Endometrial microvascular endothelial cells (primary cell): ENCODE measurements at regions not wholly inside any gene's neighbourhood (a gene's known extent, or its start where the extent isn't known, plus 50 kb on each side); places are given as distances from the start of the nearest gene placed in this dataset.
"Not testable (repeated sequence)": the region's sequence is repeated elsewhere in the genome, so short reads cannot be mapped to it uniquely, and the experiment has no call there.

Experiments
- in situ Hi-C: cut with HindIII; loops from 2 replicates; pipeline ENCODE4 v1.10.0; 2017; ENCODE audit warnings: low sequenced_read_pairs, low pct_unique_long_range_greater_than_20kb; ENCODE audit errors: inconsistent ontology term

DNA sequence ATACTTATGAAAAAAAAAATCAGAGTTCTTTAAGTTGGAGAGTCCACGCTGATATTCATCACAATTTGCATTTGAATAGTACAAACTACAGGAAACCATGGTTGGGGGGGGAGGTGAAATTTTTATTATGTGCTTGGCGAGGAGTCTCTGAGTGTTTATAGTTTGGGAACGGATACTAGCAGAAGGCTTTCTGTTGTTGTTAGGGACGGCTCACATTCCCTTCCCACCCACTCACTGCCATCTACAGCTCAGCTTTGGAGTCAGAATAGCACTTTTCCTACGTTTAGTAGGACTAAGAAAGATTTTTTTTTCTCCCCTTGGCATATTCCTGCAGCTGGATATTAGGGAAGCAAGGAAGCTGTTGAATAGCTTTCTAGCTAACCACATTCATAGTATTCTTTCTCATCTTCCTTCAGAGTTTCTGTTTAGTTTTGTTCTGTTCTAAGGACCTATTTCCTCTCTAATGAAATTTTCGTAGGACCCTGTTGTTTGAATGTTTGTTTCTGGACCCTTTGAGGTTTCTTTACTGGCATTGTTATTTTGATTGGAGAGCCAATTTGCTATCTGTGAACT lies 235.1 kb upstream of the ZNF217 start:
- in situ Hi-C loops: loop anchor here (25.0 kb wide), 1 partner anchor 141 kb away; no protein-coding TSS in a partner anchor

DNA sequence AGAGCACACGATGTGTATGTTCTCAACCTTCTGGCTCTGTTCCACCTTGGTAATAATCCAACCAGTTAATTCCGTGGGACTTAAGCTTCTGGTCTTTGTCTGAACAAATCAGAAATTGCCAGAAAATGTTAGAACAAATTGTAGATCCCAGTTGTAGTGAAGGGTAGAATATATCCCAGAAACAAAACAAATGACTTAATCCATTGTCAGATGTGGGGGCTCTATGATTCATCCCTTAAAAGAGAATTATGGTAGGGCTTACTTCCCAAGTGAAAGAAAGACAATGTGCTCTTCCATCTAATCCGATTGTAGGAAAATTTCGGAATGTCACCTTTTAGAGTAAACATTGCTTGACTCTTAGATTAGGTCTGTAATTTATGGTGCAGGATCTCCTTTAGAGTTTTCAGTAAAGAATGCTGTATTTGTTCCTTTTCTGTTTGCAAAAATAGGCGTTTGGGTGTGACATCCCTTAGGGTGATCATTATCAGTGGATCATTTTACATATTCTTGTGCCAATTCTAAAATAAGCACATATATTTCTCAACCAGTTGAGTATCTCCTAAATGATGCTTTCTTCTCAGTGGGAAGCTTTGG lies 234.5 kb upstream of the ZNF217 start:
- in situ Hi-C loops: loop anchor here (25.0 kb wide), 1 partner anchor 141 kb away; no protein-coding TSS in a partner anchor

DNA sequence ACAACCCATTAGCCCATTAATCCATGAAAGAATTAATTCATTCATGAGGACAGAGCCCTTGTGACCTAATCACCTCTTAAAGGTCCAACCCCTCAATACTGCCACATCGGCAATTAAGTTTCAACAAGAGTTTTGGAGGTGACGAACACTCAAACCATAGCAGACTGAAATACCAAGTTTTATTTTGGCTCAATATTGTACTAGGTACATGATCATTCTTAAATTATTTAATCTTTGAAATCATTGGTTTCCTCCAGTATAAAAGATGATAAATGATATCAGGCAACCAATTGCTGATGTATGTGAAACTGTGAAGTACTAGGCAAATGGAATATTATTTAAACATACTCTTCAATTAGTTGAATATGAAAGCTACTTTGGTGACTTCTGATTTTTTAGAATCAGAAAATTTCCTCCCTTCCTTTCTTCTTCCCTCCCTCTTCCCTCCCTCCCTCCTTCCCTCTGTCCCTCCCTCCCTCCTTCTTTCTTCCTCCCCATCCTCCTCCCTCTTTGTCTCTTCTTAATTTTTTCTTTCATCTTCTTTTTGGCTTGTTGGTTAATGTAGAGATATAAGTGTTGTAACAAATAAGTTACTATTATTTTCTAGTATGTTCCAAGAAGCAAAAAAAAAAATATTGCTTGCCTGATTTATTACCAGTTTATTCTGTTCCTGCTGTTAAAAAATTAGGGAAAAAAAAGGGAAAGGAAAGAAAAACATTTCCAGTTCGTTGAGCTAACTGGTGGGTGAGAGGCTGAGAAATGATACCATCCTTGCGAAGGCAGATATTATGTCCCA lies 233.9 kb upstream of the ZNF217 start:
- in situ Hi-C loops: loop anchor here (25.0 kb wide), 1 partner anchor 140 kb away; no protein-coding TSS in a partner anchor

DNA sequence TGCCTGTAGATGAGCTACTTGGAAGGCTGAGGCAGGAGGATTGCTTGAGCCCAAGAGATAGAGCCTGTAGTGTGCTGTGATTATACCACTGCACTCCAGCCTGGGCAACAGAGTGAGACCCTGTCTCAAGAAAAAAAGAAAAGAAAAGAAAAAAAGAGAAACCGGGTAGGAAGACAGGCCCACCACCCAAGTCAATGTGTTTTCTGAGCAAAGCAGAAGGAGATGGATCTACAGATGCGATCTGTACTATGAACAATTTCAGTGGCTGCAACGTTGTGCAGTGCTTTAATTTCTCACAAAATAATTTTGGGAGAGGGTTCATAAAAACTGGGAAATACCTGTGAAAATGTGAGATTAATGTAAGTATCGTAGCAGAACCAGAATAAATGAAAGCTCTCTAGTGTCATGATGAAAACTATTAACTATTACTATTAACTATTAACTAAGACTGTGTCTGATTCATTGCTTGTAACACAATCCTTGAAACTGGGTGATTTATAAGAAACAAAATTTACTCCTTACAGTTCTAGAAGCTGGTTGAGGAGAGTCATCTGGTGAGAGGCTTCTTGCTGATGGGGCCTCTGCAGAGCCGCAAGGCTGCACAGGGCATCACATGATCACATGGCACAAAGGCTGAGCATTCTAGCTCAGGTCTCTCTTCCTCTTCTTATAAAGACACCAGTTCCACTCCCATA lies 233.1 kb upstream of the ZNF217 start:
- in situ Hi-C loops: loop anchor here (25.0 kb wide), 1 partner anchor 139 kb away; no protein-coding TSS in a partner anchor

DNA sequence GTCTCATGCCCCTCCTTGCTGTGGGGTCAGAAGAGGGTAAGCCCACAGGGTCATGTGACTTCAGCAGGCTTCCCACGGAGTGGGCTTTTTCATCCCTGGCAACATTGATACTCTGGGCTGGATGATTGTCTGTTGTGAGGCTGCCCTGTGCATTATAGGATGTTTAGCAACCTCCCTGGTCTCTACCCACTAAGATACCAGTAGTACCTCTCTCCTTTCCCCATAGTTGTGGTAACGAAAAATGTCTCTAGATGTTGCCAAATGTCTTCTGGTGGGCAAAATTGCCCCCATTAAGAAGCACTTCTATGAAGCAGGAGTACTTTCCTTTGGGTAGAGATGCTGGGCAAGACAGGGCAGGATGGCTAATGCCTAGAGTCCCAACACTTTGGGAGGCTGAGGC lies 232.5 kb upstream of the ZNF217 start:
- in situ Hi-C loops: loop anchor here (25.0 kb wide), 1 partner anchor 139 kb away; no protein-coding TSS in a partner anchor

DNA sequence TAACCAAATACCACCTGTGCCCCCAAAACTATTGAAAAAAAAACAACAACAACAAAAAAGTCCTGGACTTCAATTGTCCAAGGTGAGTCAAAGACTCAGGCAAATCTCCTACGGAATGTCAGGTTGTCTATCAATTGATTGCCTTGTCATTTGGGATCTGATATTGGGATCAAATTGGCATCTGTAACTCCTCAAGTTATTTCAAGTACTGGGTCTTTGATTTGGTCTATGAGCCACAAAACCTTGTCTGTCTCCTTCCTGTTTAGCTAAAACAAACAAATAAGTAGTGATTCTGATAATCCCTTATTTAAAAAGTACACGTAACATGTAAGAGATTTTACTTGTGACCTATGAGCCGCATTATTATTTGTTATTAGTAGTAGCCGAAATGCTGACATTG lies 231.6 kb upstream of the ZNF217 start:
- in situ Hi-C loops: loop anchor here (25.0 kb wide), 1 partner anchor 138 kb away; no protein-coding TSS in a partner anchor

DNA sequence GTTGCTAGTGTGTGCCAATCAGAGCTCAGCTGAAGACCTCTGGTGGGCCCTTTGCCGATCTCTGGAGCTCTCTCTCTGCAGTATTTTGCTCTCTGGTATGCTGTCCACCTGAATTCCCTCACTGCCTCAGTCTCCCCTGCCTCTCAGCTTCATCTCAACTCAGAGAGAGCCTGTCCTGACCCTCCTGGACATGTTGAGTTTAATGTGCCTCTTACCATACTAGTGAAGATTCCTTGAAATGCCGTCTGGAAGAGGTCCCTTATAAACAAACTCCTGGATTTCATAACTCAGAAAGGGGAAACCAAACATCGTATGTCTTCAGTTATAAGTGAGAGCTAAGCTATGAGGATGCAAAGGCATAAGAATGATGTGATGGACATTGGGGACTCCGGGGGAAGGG lies 231.1 kb upstream of the ZNF217 start:
- in situ Hi-C loops: loop anchor here (25.0 kb wide), 1 partner anchor 137 kb away; no protein-coding TSS in a partner anchor

DNA sequence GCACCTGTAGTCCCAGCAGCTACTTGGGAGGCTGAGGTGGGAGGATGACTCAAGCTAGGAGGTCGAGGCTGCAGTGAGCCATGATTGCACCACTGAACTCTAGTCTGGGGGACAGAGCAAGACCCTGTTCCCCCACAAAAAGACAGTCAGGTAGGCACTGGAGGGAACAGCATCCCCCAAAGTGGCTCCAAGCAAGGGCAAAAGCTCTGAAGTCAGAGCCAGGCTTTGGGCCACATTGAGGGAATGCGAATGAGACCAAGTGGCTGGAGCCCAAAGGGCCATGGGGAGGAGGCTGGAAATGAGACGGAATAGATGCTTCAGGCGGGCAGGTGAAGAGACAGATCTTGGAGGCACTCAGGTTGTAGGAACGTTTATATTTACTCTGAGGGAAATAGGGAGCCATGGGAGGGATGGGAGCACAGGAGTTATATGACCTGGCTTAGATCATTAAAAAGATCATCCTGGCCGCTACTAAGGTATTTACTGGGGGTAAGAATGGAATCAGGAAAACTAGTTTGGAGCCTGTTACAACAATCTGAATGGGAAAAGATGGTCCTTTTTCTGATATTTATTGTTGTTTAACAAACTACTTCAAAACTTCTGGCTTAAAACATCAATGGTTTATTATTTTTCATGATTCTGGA lies 229.6 kb upstream of the ZNF217 start:
- in situ Hi-C loops: no loop called here

DNA sequence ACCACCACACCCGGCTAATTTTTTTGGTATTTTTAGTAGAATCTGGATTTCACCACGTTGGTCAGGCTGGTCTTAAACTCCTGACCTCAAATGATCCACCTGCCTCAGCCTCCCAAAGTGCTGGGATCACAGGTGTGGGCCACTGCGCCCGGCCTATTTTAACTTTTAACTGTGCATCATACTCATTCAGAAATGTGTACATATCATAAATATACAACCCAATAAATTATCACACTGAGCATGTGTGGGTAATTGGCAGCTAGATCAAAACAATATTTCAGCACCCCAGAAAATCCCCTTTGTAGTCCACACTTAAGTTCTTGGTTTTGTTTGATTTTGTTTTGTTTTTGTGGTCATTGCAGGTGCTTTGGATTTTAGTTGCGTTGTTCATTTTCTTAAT lies 228.9 kb upstream of the ZNF217 start:
- in situ Hi-C loops: no loop called here

DNA sequence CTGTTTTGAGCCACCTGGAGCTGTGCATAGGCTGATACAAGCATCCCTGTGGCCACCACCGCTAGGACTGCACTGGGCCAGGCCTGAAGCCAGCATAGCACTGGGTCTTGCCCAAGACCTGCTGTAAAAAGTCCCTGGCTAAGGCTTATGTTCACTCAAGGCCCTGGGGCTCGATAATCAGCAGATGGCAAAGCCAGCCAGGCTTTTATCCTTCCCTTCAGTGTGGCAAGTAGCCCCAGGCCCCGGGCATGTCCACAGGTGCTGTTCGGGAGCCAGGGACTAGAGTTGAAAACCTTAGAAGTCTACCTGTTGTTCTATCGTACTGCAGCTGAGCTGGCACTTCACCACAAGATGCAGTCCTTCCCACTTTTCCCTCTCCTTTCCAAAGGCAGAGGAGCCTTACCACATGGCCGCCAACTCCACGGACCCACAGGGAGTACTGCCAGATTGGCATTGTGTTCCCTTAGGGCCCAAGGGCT lies 226.4 kb upstream of the ZNF217 start:
- in situ Hi-C loops: no loop called here

DNA sequence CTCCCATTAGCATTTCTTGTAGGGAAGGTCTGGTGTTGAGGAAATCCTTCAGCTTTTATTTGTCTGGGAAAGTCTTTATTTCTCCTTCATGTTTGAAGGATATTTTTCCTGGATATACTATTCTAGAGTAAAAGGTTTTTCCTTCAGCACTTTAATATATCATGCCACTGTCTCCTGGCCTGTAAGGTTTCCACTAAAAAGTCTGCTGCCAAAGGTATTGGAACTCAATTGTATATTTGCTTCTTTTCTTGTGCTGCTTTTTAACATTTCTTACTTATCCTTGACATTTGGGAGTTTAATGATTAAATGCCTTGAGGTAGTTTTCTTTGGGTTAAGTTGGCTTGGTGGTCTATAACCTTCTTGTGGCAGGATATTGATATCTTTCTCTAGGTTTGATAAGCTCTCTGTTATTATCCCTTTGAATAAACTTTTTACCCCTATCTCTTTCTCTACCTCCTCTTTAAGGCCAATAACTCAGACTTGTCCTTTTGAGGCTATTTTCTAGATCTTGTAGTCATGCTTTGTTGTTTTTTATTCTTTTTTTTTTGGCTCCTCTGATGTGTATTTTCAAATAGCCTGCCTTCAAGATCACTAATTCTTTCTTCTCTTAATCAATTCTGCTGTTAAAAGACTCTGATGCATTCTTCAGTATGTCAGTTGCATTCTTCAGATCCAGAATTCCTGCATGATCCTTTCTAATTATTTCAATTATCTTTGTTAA lies 225.0 kb upstream of the ZNF217 start:
- in situ Hi-C loops: no loop called here

DNA sequence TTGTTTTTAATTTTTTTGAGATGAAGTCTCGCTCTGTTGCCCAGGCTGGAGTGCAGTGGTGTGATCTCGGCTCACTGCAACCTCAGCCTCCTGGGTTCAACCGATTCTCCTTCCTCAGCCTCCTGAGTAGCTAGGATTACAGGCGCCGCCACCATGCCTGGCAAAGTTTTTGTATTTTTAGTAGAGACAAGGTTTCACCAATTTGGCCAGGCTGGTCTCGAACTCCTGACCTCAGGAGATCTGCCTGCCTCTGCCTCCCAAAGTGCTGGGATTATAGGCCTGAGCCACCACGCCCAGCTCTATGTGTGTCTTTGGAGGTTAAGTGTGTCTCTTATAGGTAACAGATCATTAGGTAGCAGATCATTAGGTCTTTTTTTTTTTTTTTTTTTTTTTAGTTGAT lies 223.9 kb upstream of the ZNF217 start:
- in situ Hi-C loops: not testable (repeated sequence)

DNA sequence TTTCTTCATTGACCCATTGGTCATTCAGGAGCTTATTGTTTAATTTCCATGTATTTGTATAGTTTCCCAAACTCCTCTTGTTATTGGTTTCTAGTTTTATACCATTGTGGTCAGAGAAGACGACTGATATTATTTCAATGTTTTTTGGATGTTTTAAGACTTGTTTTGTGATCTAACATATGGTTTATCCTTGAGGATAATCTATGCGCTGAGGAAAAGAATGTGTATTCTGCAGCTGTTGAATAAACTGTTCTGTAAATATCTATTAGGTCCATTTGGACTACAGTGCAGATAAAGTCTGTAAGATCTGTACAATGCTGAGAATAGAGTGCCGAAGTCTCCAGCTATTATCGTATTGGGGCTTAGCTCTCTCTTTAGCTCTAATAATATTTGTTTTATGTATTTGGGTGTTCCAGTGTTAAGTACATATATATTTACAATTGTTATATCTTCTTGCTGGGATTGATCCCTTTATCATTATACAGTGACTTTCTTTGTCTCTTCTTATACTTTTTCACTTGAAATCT lies 223.3 kb upstream of the ZNF217 start:
- in situ Hi-C loops: no loop called here

DNA sequence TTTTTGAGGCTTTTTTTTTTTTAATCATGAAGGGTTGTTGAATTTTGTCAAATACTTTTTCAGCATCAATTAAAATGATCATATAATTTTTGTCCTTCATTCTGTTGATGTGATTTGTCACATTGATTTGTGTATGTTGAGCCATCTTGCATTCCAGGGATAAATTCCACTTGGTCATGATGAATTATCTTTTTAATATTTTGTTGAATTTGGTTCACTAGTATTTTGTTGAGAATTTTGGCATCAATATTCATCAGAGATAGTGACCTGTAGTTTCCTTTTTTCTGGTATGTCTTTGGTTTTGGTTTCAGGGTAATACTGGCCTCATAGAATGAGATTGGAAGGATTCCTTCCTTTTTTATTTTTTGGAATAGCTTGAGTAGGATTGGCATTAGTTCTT lies 221.9 kb upstream of the ZNF217 start:
- in situ Hi-C loops: no loop called here

DNA sequence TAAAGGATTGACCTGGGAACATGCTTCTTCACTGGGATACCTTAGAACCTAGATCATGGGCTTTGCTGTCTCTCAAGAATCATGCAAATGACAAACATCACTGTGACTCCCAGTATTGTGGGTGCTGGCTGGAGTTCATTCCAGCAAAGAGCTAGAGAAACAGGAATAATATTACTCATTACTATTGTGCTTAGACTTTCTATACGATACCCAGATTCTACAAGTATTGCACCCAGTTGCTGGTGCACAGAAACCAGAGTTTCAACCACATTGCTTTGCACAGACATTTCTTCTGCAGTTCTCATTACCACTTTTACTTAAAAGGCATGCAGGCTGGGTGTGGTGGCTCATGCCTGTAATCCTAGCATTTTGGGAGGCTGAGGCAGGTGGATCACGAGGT lies 220.4 kb upstream of the ZNF217 start:
- in situ Hi-C loops: no loop called here

DNA sequence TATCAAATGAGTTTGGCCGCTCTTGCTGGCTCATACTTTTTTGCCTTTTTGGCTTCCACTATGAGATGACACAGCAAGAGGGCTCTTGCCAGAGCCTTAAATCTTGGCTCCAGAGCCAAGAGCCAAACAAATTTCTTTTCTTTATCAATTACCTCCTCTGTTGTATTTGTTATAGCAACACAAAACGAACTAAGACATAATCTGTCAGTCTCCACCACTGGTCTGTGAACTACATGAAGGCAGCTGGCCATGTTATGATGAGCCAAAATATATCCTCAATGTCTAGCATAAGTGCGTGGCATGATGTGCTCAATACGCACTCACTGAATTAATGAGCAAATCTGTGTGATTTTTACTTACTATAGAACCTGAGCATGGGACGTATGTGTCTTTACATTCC lies 220.0 kb upstream of the ZNF217 start:
- in situ Hi-C loops: no loop called here

DNA sequence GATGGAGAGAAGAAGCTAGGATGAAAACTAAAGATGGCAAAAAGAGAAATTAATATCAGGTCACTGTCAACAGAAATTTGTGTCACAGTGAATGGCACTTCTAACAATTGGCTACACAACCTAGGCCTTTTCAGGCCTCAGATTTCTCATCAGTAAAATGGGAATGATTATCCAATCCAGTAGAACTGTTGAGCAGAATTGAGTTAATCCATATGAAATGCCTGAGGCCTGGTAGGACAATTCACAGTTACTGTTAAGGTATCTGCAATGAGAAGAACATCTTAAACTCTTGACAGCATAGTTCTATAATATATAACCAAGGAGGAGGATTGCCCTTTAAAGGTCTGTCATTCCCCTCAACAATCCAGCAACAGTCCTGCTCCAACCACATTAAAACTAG lies 217.9 kb upstream of the ZNF217 start:
- in situ Hi-C loops: no loop called here
